RCC 7860 (cell line): ENCODE measurements at regions not wholly inside any gene's neighbourhood (a gene's known extent, or its start where the extent isn't known, plus 50 kb on each side); places are given as distances from the start of the nearest gene placed in this dataset.
"Not testable (repeated sequence)": the region's sequence is repeated elsewhere in the genome, so short reads cannot be mapped to it uniquely, and the experiment has no call there.

ENCODE experiments used
- DNase-seq: peaks from one replicate; pipeline ENCODE4 v3.0.0-alpha.2; 2015; ENCODE audit warnings: low spot score
- FAIRE-seq: peaks from 2 replicates; lab custom pipeline; 2012; peaks lifted over from hg19 to GRCh38; lab: Jason Lieb, UNC

DNA sequence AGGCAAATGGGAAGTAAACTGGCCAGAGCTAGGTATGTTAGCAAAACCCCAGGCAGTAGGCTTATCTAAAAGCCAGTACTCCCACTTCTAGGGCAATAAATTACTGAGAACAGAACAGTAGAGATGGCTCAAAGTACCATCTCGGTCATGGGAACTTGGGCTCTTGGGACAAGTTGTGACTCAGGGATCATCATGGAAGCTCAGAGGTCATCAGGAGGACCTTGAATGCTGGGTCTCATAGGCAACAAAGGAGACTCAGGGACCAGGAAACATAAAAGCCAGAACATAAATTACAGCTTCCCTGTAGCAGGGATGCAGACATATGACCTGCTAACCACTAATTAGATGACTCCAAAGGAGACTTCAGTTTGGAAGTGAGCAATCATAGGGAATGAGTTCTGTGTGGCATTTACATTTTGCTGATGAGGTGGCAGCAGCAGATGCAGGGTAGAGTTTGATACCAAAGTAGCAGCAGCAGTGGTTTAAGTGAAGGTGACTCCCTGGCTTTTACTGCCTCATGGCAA lies 97.6 kb upstream of the SCAF11 start:
- no peak for FAIRE-seq
- DNase-seq = no peak

DNA sequence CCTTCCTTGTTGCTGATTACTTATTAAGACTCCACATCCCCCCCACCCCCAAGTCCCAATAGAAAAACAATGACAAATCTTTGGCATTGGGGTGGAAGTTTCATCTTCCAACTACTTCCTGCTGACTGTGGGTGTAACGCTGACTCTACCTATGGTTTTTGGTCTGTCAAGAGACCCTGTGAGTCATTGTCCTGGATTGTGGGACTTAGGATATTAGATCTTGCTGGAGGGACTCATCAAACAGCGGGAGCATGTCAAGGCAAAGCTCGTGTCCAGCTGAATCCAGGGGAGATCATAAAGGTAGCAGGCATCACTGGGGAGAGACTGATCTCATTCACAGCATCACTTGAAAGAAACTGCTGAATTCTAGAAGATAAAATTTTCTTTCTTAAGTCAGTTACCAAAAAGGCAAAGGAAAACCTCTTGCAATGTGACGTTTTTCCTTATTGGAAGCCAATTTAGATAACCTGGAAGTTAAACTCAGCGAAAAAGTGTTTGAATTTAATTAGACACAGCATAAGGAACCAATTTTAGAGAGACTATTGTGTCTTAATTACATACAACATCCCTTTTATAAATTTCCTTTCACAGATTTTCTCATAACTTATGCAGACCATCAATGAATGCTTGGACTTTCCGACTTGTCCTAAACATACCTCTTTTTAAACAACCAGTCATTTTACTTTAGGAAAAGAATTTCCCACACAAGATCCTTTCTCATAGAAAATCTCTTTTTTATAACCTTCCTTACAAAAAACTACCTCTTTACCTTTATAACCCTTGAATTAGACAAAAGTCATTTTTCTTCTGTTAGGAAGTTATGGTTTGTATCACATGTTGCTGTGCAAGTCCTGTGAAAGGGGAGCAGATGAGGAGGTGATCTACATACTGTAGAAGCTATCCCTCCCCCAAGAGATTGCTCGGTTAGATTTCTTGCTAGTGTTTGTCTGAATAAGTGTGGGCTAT lies 94.6 kb upstream of the SCAF11 start:
- no peak for FAIRE-seq
- DNase-seq = no peak

DNA sequence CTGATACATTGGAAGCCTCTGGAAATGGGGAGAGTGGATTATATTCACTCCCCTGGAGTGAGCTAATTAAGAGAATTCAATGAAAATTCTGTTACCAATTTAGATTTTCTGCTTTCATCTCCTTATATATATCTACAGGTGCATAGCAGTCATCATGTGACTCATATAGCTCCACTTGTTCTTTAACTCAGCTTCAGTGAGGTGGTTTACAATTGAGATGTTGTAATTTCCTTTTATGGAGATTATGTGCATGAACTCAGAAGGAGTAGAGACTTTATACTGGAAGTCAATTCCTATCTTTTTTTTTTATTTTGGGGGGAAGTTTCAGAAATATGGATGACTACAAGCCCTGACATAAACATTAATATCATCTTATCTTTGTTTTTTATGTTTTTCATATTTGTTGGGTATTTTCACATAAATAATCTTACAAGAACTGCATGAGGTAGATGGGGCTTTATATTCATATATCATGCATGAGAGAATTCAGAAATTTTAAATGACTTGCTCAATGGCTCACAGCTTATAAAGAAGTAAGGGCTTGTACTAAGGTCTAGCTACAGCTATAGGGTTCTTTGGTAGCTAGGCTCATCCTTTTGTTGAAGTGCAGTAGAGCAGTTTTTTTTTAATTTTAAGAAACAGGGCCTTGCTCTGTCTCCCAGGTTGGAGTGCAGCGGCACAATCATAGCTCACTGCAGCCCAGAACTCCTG lies 92.3 kb upstream of the SCAF11 start:
- FAIRE-seq = no peak
- DNase-seq = no peak

DNA sequence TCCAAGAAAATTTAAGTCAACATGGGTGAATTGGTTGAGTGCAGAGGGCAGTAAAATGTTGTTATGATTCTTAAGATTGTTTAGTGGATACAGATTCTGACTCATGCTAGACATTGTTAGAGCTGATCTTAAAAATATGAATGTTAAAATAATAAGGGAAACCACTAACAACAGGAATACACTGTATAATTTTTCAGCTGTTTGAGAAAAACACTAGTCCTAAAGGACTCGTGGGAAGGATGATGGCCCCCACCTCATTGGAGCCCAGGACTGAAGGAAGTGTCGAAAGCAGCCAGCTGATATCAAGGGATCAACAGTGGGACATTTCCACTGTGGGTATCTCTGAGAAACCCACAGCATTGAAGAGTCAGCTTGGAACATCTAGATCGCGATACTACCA lies 82.9 kb upstream of the SCAF11 start:
- DNase-seq = no peak
- FAIRE-seq = no peak

DNA sequence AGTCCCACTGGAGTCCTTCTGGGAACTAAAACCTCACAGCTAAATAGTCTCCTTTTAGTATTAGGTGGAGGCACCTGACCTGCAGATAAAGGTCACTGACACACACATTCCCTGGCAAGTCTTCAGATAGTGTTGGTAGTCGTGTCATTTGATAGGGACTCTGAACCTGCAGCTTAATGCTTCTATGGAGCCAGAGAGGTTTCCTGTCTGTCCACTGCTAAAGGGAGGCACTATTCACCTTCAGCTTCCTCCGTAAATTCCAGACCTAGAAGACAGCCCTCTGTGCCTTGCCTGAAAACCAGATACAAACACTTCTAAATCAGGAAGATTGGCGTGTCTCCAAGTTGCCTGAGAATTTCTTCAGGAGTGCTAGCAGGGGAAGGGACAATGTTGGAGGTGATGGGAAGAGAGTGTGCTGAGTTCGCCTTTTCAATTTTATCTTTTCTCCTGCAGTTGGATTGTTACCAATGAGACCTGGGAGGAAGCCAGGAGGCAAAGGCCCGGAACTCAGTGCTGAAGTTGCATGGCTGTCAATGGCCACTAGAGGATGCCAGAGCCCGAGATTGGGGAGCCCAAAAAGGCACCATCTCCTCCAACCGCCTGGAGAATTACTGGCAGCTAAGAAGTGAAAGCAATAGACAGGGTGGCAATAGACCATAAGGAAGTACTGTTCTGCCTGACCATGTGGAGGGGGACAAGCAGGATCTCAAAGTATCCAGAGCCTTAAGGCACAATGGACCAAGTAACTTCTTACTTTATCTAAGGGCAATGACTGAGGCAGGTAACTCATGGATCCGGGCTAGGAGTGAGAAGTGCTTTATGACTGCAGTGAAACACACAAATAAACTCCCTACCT lies 81.6 kb upstream of the SCAF11 start:
- DNase-seq = peak; percentile 52
- no peak for FAIRE-seq

DNA sequence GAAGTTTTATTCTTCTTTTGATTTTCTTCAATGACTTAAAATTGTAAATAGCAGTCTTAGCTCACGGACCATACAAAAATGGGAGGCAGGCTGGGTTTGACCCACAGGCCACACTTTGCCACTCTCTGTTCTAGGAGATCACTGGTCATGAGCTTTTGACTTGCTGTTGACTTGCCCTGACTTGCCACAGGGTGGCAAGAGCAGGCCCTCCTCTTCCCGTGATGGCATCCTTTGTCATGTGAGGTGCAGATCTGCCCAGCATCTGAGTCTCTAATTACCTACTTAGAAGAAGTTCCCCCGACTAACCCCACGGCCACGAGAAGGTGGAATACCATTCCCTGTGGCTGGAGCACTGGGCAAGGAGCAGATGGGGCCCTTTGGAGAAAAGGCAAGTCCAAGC lies 81.0 kb upstream of the SCAF11 start:
- no peak for DNase-seq
- FAIRE-seq = no peak

DNA sequence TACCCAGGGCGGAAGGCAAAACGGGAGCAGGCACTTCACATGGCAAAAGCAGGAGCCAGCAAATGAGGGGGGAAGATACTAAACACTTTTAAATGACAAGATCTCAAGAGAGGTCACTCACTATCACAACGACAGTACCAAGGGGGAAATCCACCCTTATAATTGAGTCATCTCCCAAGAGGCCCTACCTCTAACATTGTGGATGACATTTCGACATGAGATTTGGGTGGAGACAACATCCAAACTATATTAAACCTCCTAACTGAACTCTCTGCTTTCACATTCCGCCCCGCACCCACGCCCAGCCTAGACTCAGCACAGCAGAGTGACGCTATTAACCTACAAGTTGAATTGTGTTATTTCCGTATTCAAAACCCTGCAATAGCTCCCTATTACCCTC lies 76.7 kb upstream of the SCAF11 start:
- FAIRE-seq (no peak), DNase-seq (no peak)

DNA sequence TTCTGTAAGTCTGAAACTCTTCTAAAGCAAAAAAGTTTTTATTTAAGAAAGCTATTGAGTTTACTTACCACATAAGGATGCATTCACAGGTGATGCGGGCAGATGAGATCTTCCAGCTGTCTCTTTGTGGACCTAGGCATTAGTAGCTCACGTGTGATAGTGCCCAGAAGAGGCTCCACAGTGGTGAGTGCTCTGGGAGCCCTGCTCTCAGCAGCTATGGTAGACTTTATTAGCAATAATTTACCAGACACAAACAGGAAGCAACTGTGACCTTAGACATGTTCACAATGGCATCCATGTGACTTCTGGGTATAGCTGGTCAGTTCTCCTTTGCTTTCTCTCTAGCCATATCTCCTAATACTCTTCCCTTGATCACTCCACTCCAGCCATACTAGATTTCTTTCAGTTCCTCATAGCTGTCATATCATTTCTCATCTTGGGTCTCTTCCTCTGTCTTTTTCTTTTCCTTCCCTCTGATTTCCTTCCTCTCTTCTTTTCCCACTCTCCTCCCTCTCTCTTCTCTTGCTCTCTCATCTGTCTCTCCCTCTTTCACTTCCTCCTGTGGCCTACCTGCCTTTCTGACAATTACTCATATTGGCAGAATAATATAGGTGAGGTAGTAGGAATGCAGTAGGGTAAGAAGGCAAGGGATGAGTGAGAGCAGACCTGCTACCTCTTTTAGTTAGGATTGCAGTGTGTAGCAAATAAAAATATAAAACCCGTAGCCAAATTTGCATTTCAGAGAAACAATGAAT lies 75.2 kb upstream of the SCAF11 start:
- DNase-seq (no peak), FAIRE-seq (no peak)

DNA sequence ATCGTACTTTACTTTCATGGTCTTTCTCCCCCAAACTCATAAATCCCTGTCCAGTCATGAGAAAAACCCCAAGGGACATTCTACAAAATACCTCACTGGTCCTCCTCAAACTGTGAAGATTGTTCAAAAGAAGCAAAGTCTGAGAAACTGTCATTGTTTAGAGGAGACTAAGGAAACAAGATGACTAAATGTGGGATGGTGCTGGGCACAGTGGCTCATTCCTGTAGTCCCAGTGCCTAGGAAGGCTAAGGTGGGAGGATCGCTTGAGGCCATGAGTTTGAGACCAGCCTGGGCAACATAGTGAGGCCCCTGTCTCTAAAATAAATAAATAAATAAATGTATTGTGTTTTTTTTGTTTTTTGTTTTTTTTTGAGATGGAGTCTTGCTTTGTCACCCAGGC lies 74.2 kb upstream of the SCAF11 start:
- no peak for DNase-seq
- FAIRE-seq = no peak

DNA sequence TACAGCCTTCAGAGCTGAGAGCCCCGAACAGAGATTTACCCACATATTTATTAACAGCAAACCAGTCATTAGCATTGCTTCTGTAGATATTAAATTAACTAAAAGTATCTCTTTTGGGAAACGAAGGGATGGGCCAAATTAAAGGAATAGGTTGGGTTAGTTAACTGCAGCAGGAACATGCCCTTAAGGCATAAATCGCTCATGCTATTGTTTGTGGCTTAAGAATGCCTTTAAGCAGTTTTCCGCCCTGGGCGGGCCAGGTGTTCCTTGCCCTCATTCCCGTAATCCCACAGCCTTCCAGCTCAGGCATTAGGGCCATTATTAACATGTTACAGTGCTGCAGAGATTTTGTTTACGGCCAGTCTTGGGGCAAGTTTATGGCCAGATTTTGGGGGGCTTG lies 68.3 kb upstream of the SCAF11 start:
- not testable (repeated sequence) for FAIRE-seq

DNA sequence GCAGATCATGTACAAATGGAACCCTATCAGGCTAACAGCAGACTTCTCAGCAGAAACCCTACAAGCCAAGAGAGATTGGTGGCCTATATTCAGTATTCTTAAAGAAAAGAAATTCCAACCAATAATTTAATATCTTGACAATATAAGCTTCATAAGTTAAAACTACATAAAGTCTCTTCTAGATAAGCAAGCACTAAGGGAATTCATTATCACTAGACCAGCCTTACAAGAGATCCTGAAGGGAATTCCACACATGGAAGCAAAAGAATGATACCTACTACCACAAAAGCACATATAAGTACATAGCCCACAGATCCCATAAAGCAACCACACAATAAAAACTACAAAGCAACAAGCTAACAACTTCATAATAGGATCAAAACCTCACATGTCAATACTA lies 60.4 kb upstream of the SCAF11 start:
- FAIRE-seq (no peak), DNase-seq (no peak)

More for the DNA sequence above, 68.3 kb upstream of the SCAF11 start:
- DNase-seq = not testable (repeated sequence)

DNA sequence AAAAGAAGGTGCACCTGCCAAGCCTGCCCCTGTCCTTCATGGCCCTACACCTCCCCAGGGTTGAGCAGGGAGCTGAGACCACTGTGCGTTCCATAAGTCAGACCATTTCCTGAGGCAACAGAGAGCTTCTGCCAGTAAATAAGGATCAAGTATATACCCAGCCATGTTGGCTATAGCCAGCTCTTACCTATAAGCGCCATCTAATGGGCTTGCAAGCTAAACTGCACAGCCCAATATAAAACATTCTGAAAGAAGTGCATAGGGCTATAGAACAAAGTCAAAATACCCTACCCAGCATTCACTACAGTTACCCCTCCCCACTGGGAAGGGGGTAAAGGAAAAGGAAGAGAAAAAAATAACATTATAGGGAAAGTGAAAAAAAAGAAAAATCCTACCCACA lies 59.3 kb upstream of the SCAF11 start:
- no peak for DNase-seq
- FAIRE-seq = no peak

DNA sequence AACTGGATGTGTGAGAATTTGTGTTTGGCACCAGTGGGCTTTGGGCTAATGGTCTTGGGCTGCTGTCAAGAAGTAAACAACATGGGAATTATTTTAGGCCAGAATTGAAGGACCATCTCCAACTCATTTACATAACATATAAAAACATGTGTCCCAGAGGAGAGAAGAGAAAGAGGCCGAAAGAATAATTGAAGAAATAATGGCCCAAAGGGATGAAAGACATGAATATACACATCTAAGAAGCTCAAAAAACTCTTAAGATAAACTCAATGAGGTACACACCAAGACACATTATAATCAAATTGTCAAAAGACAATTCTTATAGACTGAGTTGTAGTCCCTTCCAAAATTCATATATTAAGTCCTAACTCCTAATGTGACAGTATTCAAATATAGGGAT lies 56.1 kb upstream of the SCAF11 start:
- no peak for DNase-seq
- no peak for FAIRE-seq

DNA sequence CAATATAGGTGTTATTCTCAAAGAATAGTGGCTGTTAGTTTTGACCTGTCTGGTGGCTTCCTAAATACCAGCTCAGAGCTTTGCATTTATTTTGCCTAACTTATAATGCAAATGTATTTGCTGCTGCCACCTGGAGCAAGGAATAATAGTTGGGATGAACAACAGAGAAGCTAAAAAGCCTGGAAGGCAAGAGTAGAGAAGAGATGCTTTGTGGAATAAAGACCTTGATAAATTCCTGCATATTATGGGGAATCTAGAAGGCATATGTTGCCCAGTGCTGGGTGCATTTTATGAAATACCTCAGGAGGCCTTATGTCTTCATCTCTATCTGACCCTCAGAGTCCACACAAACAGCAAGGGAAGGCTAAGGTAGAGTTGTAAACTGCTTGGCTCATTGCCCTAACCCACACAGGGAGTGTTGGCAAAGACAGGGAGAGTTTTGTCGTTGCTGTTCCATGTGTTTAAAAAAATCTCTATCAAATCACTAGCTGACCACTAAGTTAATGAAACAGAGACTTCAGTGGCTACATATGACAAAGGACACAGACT lies 53.7 kb upstream of the SCAF11 start:
- FAIRE-seq = no peak

More for the DNA sequence above, 53.7 kb upstream of the SCAF11 start:
- no peak for DNase-seq
